Activated CD4-positive, alpha-beta T cell treated with anti-CD3 and anti-CD28 coated beads, Interleukin-2, amount 50 U/mL, for 24 hours (primary cell): ENCODE measurements at regions not wholly inside any gene's neighbourhood (a gene's known extent, or its start where the extent isn't known, plus 50 kb on each side); places are given as distances from the start of the nearest gene placed in this dataset.
"Not testable (repeated sequence)": the region's sequence is repeated elsewhere in the genome, so short reads cannot be mapped to it uniquely, and the experiment has no call there.

Source experiments
- DNase-seq, 2 donors: peaks; one replicate each; pipeline ENCODE4 v3.0.0-alpha.2; 2020; ENCODE audit warnings: low read depth in 1 of 2, low spot score in 1 of 2

GRCh38 chr22:48402591-48403031 is 1425.1 kb downstream of the BRD1 start:
- DNase-seq, result no peak

GRCh38 chr22:48401523-48401922 is 1426.2 kb downstream of the BRD1 start:
- not testable (repeated sequence) for DNase-seq

GRCh38 chr22:48398181-48398905 is 1429.3 kb downstream of the BRD1 start:
- DNase-seq, result no peak

- no peak for DNase-seq
Observed at GRCh38 chr22:48397531-48398180, 1430.0 kb downstream of the BRD1 start.

GRCh38 chr22:48396785-48397530 is 1430.7 kb downstream of the BRD1 start:
- DNase-seq, result no peak

GRCh38 chr22:48396091-48396784 is 1431.4 kb downstream of the BRD1 start:
- no peak for DNase-seq

GRCh38 chr22:48395201-48395600 is 1432.5 kb downstream of the BRD1 start:
- no peak for DNase-seq

GRCh38 chr22:48394787-48395186 is 1432.9 kb downstream of the BRD1 start:
- DNase-seq, result no peak

- DNase-seq, result no peak
Observed at GRCh38 chr22:48393885-48394284, 1433.8 kb downstream of the BRD1 start.

- DNase-seq, result no peak
Observed at GRCh38 chr22:48393041-48393370, 1434.7 kb downstream of the BRD1 start.

GRCh38 chr22:48391820-48392219 is 1435.9 kb downstream of the BRD1 start:
- DNase-seq, result no peak

GRCh38 chr22:48391171-48391711 is 1436.4 kb downstream of the BRD1 start:
- DNase-seq, result no peak

- DNase-seq, result no peak
Observed at GRCh38 chr22:48389916-48390315, 1437.8 kb downstream of the BRD1 start.

GRCh38 chr22:48382197-48382596 is 1445.5 kb downstream of the BRD1 start:
- no peak for DNase-seq

GRCh38 chr22:48380016-48380665 is 1447.5 kb downstream of the BRD1 start:
- no peak for DNase-seq

- no peak for DNase-seq
Observed at GRCh38 chr22:48379371-48379770, 1448.3 kb downstream of the BRD1 start.

- no peak for DNase-seq
Observed at GRCh38 chr22:48378673-48379072, 1449.0 kb downstream of the BRD1 start.

- DNase-seq, result no peak
Observed at GRCh38 chr22:48376936-48377712, 1450.5 kb downstream of the BRD1 start.

- DNase-seq, result no peak
Observed at GRCh38 chr22:48376428-48376827, 1451.2 kb downstream of the BRD1 start.

GRCh38 chr22:48373626-48374173 is 1454.0 kb downstream of the BRD1 start:
- no peak for DNase-seq
